Trophoblast cell (in vitro differentiated cells and primary cell): ENCODE measurements at regions not wholly inside any gene's neighbourhood (a gene's known extent, or its start where the extent isn't known, plus 50 kb on each side); places are given as distances from the start of the nearest gene placed in this dataset.

Source experiments
- DNase-seq, 2 donors: peaks; one replicate each; pipeline ENCODE4 v3.0.0-alpha.2; 2016
- H2AFZ ChIP-seq: 2 replicates; pipeline ENCODE4 v1.6.1; 2013; ENCODE audit warnings: low read length, moderate library complexity, mild to moderate bottlenecking; ENCODE audit not compliant: insufficient read depth, poor library complexity
- H2AK5ac ChIP-seq: 2 replicates; pipeline ENCODE4 v1.6.1; 2013; ENCODE audit warnings: mild to moderate bottlenecking, low read length
- H2BK120ac ChIP-seq: 2 replicates; pipeline ENCODE4 v1.6.1; 2013; ENCODE audit warnings: low read length, mild to moderate bottlenecking, moderate library complexity; ENCODE audit not compliant: insufficient read depth, poor library complexity
- H2BK12ac ChIP-seq: 2 replicates; pipeline ENCODE4 v1.6.1; 2013; ENCODE audit warnings: mild to moderate bottlenecking, low read length, moderate library complexity
- H2BK5ac ChIP-seq: 2 replicates; pipeline ENCODE4 v1.6.1; 2013; ENCODE audit warnings: low read length, low read depth, moderate library complexity, mild to moderate bottlenecking; ENCODE audit not compliant: poor library complexity
- H3K14ac ChIP-seq: 2 replicates; pipeline ENCODE4 v1.6.1; 2013; ENCODE audit warnings: mild to moderate bottlenecking, low read length
- H3K18ac ChIP-seq: 2 replicates; pipeline ENCODE4 v1.6.1; 2013; ENCODE audit warnings: mild to moderate bottlenecking, low read length
- H3K23ac ChIP-seq: 2 replicates; pipeline ENCODE4 v1.6.1; 2013; ENCODE audit warnings: low read length
- H3K27ac ChIP-seq: 2 replicates; pipeline ENCODE4 v1.5.1; 2013; ENCODE audit warnings: low read depth, mild to moderate bottlenecking, inconsistent platforms, low read length, moderate library complexity
- H3K27me3 ChIP-seq: 2 replicates; pipeline ENCODE4 v1.6.1; 2013; ENCODE audit warnings: inconsistent platforms, mild to moderate bottlenecking, low read length, moderate library complexity; ENCODE audit not compliant: insufficient read depth
- H3K36me3 ChIP-seq, 2 experiments: 1 replicate in 1 of 2; 2 replicates in 1 of 2; pipeline ENCODE4 v1.6.1; 2013; ENCODE audit warnings: low read length in 2 of 2, mild to moderate bottlenecking in 2 of 2, moderate library complexity in 1 of 2; ENCODE audit not compliant: insufficient read depth in 2 of 2, control insufficient read depth in 1 of 2
- H3K4ac ChIP-seq: 2 replicates; pipeline ENCODE4 v1.6.1; 2013; ENCODE audit warnings: low read depth, mild to moderate bottlenecking, low read length, moderate library complexity
- H3K4me1 ChIP-seq, 2 experiments: 1 replicate in 1 of 2; 2 replicates in 1 of 2; pipeline ENCODE4 v1.6.1; 2013; ENCODE audit warnings: low read length in 2 of 2, mild to moderate bottlenecking in 2 of 2, moderate library complexity in 1 of 2; ENCODE audit not compliant: insufficient read depth in 2 of 2, control insufficient read depth in 1 of 2
- H3K4me2 ChIP-seq: 2 replicates; pipeline ENCODE4 v1.6.1; 2013; ENCODE audit warnings: inconsistent platforms, mild to moderate bottlenecking, low read length, moderate library complexity
- H3K4me3 ChIP-seq: 2 replicates; pipeline ENCODE4 v1.5.1; 2013; ENCODE audit warnings: mild to moderate bottlenecking, low read depth, low read length, inconsistent platforms
- H3K79me1 ChIP-seq: one replicate; pipeline ENCODE4 v1.6.1; 2013; ENCODE audit warnings: low read length
- H3K79me2 ChIP-seq: 2 replicates; pipeline ENCODE4 v1.6.1; 2013; ENCODE audit warnings: low read length, mild to moderate bottlenecking; ENCODE audit not compliant: control insufficient read depth, insufficient read depth, poor library complexity
- H3K9ac ChIP-seq: 2 replicates; pipeline ENCODE4 v1.6.1; 2013; ENCODE audit warnings: mild to moderate bottlenecking, low read length
- H3K9me3 ChIP-seq: 2 replicates; pipeline ENCODE4 v1.6.1; 2013; ENCODE audit warnings: low read depth, mild to moderate bottlenecking, control low read depth, inconsistent platforms, low read length; ENCODE audit not compliant: insufficient read depth
- H4K12ac ChIP-seq: 2 replicates; pipeline ENCODE4 v1.6.1; 2013; ENCODE audit warnings: low read depth, mild to moderate bottlenecking, low read length, moderate library complexity
- H4K8ac ChIP-seq: 2 replicates; pipeline ENCODE4 v1.6.1; 2013; ENCODE audit warnings: low read depth, mild to moderate bottlenecking, low read length, moderate library complexity
- H4K91ac ChIP-seq: one replicate; pipeline ENCODE4 v1.6.1; 2013; ENCODE audit warnings: low read depth, mild to moderate bottlenecking, low read length, moderate library complexity
- WGBS: extraction: QIAGEN DNeasy Blood & Tissue Kit; methylation state at CpG from one replicate; pipeline ENCODE4 v1.1.7; 2013; ENCODE audit warnings: missing lambda C conversion rate; ENCODE audit not compliant: insufficient read length, insufficient coverage; ENCODE audit errors: extremely low coverage; 5-methylcytosine and 5-hydroxymethylcytosine counted together

- H2AFZ ChIP-seq = no peak overlapping the region
- H2BK12ac ChIP-seq = no peak overlapping the region
- H3K27ac ChIP-seq = no peak overlapping the region
- H3K4ac ChIP-seq = no peak overlapping the region
- H3K18ac ChIP-seq = no peak overlapping the region
- no peaks in the 10 kb centered on the region for H3K4me1 ChIP-seq
- no peak overlapping the region for H3K4me3 ChIP-seq
- no peak overlapping the region for H2AK5ac ChIP-seq
- H3K79me2 ChIP-seq = no peaks in the 10 kb centered on the region
- no peak overlapping the region for H4K12ac ChIP-seq
- H4K8ac ChIP-seq = no peak overlapping the region
- no CpG with 5 or more reads among the region's 5 CpGs for WGBS
- no peak overlapping the region for H2BK5ac ChIP-seq
- H3K9me3 ChIP-seq = no peaks in the 10 kb centered on the region
- no peaks in the 10 kb centered on the region for H3K79me1 ChIP-seq
- H2BK120ac ChIP-seq = no peak overlapping the region
- no peak overlapping the region for H4K91ac ChIP-seq
- no peaks in the 10 kb centered on the region for H3K27me3 ChIP-seq
- DNase-seq = no peak
- H3K23ac ChIP-seq = no peak overlapping the region
- H3K36me3 ChIP-seq = no peaks in the 10 kb centered on the region
- no peak overlapping the region for H3K9ac ChIP-seq
- no peak overlapping the region for H3K14ac ChIP-seq
- no peak overlapping the region for H3K4me2 ChIP-seq
Observed at GRCh38 chr10:113236998-113237397, 287.0 kb downstream of the TCF7L2 start.

GRCh38 chr10:113239566-113240350, 289.7 kb downstream of the TCF7L2 start:
- no peak overlapping the region for H2BK120ac ChIP-seq
- H3K4me2 ChIP-seq = no peak overlapping the region
- H3K4me1 ChIP-seq = peaks cover 1 to 2% of the 10 kb centered on the region in 2 experiments
- H3K9ac ChIP-seq = no peak overlapping the region
- H3K14ac ChIP-seq = no peak overlapping the region
- no peak overlapping the region for H2AK5ac ChIP-seq
- H4K8ac ChIP-seq = no peak overlapping the region
- H3K4ac ChIP-seq = no peak overlapping the region
- H2AFZ ChIP-seq = no peak overlapping the region
- no peak overlapping the region for H3K23ac ChIP-seq
- no peak for DNase-seq
- no peak overlapping the region for H3K27ac ChIP-seq
- no CpG with 5 or more reads among the region's 7 CpGs for WGBS
- no peak overlapping the region for H2BK12ac ChIP-seq
- no peak overlapping the region for H4K91ac ChIP-seq
- H3K79me1 ChIP-seq = no peaks in the 10 kb centered on the region
- H3K36me3 ChIP-seq = no peaks in the 10 kb centered on the region
- H3K27me3 ChIP-seq = no peaks in the 10 kb centered on the region
- H3K18ac ChIP-seq = no peak overlapping the region
- H3K9me3 ChIP-seq = no peaks in the 10 kb centered on the region
- no peaks in the 10 kb centered on the region for H3K79me2 ChIP-seq
- H2BK5ac ChIP-seq = no peak overlapping the region
- no peak overlapping the region for H4K12ac ChIP-seq
- no peak overlapping the region for H3K4me3 ChIP-seq

- Histone ChIP-seq H4K91ac (no peak overlapping the region), H2AFZ (no peak overlapping the region), H3K4me2 (no peak overlapping the region), H3K18ac (no peak overlapping the region), H3K9ac (no peak overlapping the region), H3K27ac (no peak overlapping the region), H3K23ac (no peak overlapping the region), H3K79me1 (no peaks in the 10 kb centered on the region), H3K9me3 (no peaks in the 10 kb centered on the region), H3K4me3 (no peak overlapping the region), H3K4me1 (peaks cover 6 to 8% of the 10 kb centered on the region in 2 experiments), H4K8ac (no peak overlapping the region), H2BK120ac (no peak overlapping the region), H2AK5ac (no peak overlapping the region), H3K36me3 (no peaks in the 10 kb centered on the region), H3K27me3 (no peaks in the 10 kb centered on the region), H4K12ac (no peak overlapping the region), H2BK5ac (no peak overlapping the region), H3K4ac (no peak overlapping the region), H3K79me2 (no peaks in the 10 kb centered on the region), H3K14ac (no peak overlapping the region), H2BK12ac (no peak overlapping the region)
- no peak for DNase-seq
- WGBS = no CpG with 5 or more reads among the region's 2 CpGs
Observed at GRCh38 chr10:113240736-113241135, 290.7 kb downstream of the TCF7L2 start.

- Histone ChIP-seq H4K12ac (no peak overlapping the region), H3K9ac (no peak overlapping the region), H4K91ac (no peak overlapping the region), H2BK12ac (no peak overlapping the region), H3K4me3 (no peak overlapping the region), H3K79me1 (no peaks in the 10 kb centered on the region), H2AFZ (no peak overlapping the region), H3K18ac (no peak overlapping the region), H2BK120ac (no peak overlapping the region), H3K4me2 (no peak overlapping the region), H3K27ac (no peak overlapping the region), H3K9me3 (no peaks in the 10 kb centered on the region), H2BK5ac (no peak overlapping the region), H2AK5ac (no peak overlapping the region), H3K79me2 (no peaks in the 10 kb centered on the region), H3K4me1 (peaks cover 6 to 8% of the 10 kb centered on the region in 2 experiments), H3K14ac (no peak overlapping the region), H4K8ac (no peak overlapping the region), H3K36me3 (no peaks in the 10 kb centered on the region), H3K4ac (no peak overlapping the region), H3K27me3 (no peaks in the 10 kb centered on the region), H3K23ac (no peak overlapping the region)
- no CpG with 5 or more reads among the region's 7 CpGs for WGBS
- DNase-seq = no peak
Observed at GRCh38 chr10:113241599-113242360, 291.7 kb downstream of the TCF7L2 start.
